ENCODE measurements at regions not wholly inside any gene's neighbourhood (a gene's known extent, or its start where the extent isn't known, plus 50 kb on each side); places are given as distances from the start of the nearest gene placed in this dataset.

GRCh38 chr6:169895926-169896761 is 144.7 kb downstream of the ERMARD start:
- TF ChIP-seq ZNF138 (CRISPR knock-in tag; conservative IDR thresholded peaks at IDR 0.05): no peak
- TF ChIP-seq FOXP4 (CRISPR knock-in tag; IDR thresholded peaks at IDR 0.05): no peak
- TF ChIP-seq AFF4 (CRISPR knock-in tag; IDR thresholded peaks at IDR 0.05; ENCODE audit: borderline replicate concordance): no peak
- no peak for TF ChIP-seq IRF2 (CRISPR knock-in tag; IDR thresholded peaks at IDR 0.05; ENCODE audit: borderline replicate concordance, low read depth)
- no peak for TF ChIP-seq ZNF423 (CRISPR knock-in tag; IDR thresholded peaks at IDR 0.05)
- no peak for TF ChIP-seq ZBTB21 (CRISPR knock-in tag; IDR thresholded peaks at IDR 0.05; ENCODE audit: borderline replicate concordance)
- no peak for TF ChIP-seq USF1 (CRISPR knock-in tag; IDR thresholded peaks at IDR 0.05)
- TF ChIP-seq ZNF232 (CRISPR knock-in tag; IDR thresholded peaks at IDR 0.05): no peak
- TF ChIP-seq PRRX2 (CRISPR knock-in tag; IDR thresholded peaks at IDR 0.05): no peak
- TF ChIP-seq TCF7 (CRISPR knock-in tag; IDR thresholded peaks at IDR 0.05; ENCODE audit: low read depth): no peak
- TF ChIP-seq NR3C1 (CRISPR knock-in tag; conservative IDR thresholded peaks at IDR 0.05; ENCODE audit: low read depth): no peak
- TF ChIP-seq ATF3 (CRISPR knock-in tag; conservative IDR thresholded peaks at IDR 0.05): no peak
- H3K4me1 Mint-ChIP-seq: no peaks in the 10 kb centered on the region
- DNase-seq (ENCODE audit: low spot score): no peak
- POLR2A ChIA-PET: no interaction called here
- peaks cover 3% of the 10 kb centered on the region; the same call in 1 of the 2 replicates for H3K27me3 Mint-ChIP-seq (ENCODE audit: low read depth)
- CTCF ChIA-PET: no interaction called here
- no peak overlapping the region for H3K4me3 Mint-ChIP-seq
- ATAC-seq: no peak
- peaks cover 4% of the 10 kb centered on the region for H3K36me3 Mint-ChIP-seq
- no peak overlapping the region for H3K27ac Mint-ChIP-seq
- peaks cover 14% of the 10 kb centered on the region for H3K9me3 Mint-ChIP-seq

GRCh38 chr6:169895000-169895759 is 143.8 kb downstream of the ERMARD start:
- no peak overlapping the region for H3K27ac Mint-ChIP-seq
- H3K36me3 Mint-ChIP-seq: peaks cover 11% of the 10 kb centered on the region
- peaks cover 22% of the 10 kb centered on the region for H3K9me3 Mint-ChIP-seq
- DNase-seq (ENCODE audit: low spot score) (no peak), ATAC-seq (no peak)
- peaks cover 7% of the 10 kb centered on the region; the same call in 1 of the 2 replicates for H3K27me3 Mint-ChIP-seq (ENCODE audit: low read depth)
- CTCF ChIA-PET: no interaction called here
- POLR2A ChIA-PET: no interaction called here
- H3K4me1 Mint-ChIP-seq: no peaks in the 10 kb centered on the region
- H3K4me3 Mint-ChIP-seq: no peak overlapping the region
- TF ChIP-seq KAT7 (CRISPR knock-in tag; IDR thresholded peaks at IDR 0.05; ENCODE audit: borderline replicate concordance) (no peak), FOXK1 (CRISPR knock-in tag; IDR thresholded peaks at IDR 0.05) (no peak), GABPB1 (CRISPR knock-in tag; IDR thresholded peaks at IDR 0.05) (no peak), ATF2 (CRISPR knock-in tag; IDR thresholded peaks at IDR 0.05; ENCODE audit: borderline replicate concordance, low read depth) (no peak), RELA (CRISPR knock-in tag; IDR thresholded peaks at IDR 0.05; ENCODE audit: borderline replicate concordance) (no peak), JUN (CRISPR knock-in tag; IDR thresholded peaks at IDR 0.05) (no peak), ZNF281 (CRISPR knock-in tag; IDR thresholded peaks at IDR 0.05) (no peak), ZNF317 (CRISPR knock-in tag; IDR thresholded peaks at IDR 0.05; ENCODE audit: borderline replicate concordance, low read depth) (no peak), ETV6 (CRISPR knock-in tag; IDR thresholded peaks at IDR 0.05) (no peak)

Data from WTC11 (cell line).